GM23248 (cell line): ENCODE measurements at regions not wholly inside any gene's neighbourhood (a gene's known extent, or its start where the extent isn't known, plus 50 kb on each side); places are given as distances from the start of the nearest gene placed in this dataset.

Source experiments
- EZH2 ChIP-seq: fragments of 200-600 bp; sonication (generic); IDR thresholded peaks from 2 replicates; pipeline ENCODE4 v1.6.1; 2018; ENCODE audit warnings: antibody characterized with exemption, mild to moderate bottlenecking; ENCODE audit not compliant: insufficient read depth, poor library complexity, severe bottlenecking
- EZH2phosphoT487 ChIP-seq: fragments of 200-600 bp; sonication (generic); IDR thresholded peaks from 2 replicates; pipeline ENCODE4 v1.6.1; 2018; ENCODE audit warnings: antibody characterized with exemption, moderate library complexity, mild to moderate bottlenecking, low read depth; ENCODE audit not compliant: insufficient read depth

DNA sequence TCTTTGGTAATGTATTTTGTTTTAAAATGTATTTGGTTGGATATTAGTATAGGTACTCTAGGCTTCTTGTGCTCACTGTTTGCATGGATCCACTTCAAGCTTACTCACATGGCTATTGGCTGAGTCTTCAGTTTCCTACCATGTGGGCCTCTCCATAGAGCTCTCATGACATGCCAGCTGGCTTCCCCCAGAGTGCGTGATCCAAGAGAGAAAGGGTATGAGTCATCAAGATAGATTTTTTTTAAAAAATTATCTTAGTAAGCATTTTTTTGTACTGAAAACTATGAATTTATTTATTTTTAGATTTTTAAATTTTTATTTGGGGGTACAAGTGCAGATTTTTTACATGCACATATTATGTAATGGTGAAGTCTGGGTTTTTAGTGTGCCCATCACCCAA, 219.1 kb upstream of the AMOT start:
- TF ChIP-seq EZH2 = no peak
- no peak for TF ChIP-seq EZH2phosphoT487
